PC-3 (cell line): ENCODE measurements at regions not wholly inside any gene's neighbourhood (a gene's known extent, or its start where the extent isn't known, plus 50 kb on each side); places are given as distances from the start of the nearest gene placed in this dataset.

Experiments used
- ATAC-seq: fragments of 200-7000 bp; cut with Tn5 transposase; 2 replicates; pipeline ENCODE4 v1.9.1; 2020; ENCODE audit warnings: mild to moderate bottlenecking, moderate library complexity
- BruUV-seq: library from RNA; stranded (reverse); fragments of 400-500 nt; replicated peaks from 2 replicates; lab custom pipeline; 2021; lab: Mats Ljungman, UMichigan
- CTCF ChIA-PET: fragments of 300-600 bp; sonication (Branson Sonifier 250); formaldehyde crosslinking; loops from one replicate; lab custom pipeline; 2022; ENCODE audit warnings: antibody characterized with exemption; lab: Charles Lee
- POLR2A ChIA-PET: fragments of 300-600 bp; sonication (Branson Sonifier 250); formaldehyde crosslinking; loops from one replicate; lab custom pipeline; 2022; ENCODE audit warnings: antibody characterized with exemption; ENCODE audit not compliant: unreplicated experiment; lab: Charles Lee
- DNase-seq: peaks from one replicate; pipeline ENCODE4 v3.0.0-alpha.2; 2015
- H2AFZ ChIP-seq: fragments of 300-600 bp; sonication (generic); 2 replicates; pipeline ENCODE4 v1.6.0; 2016; ENCODE audit warnings: antibody characterized with exemption, low read length
- H3F3A ChIP-seq: fragments of 300-600 bp; sonication (generic); one replicate; pipeline ENCODE4 v1.6.0; 2017; ENCODE audit warnings: antibody characterized with exemption, low read length, control low read depth, mild to moderate bottlenecking; ENCODE audit not compliant: unreplicated experiment
- H3K27ac ChIP-seq: fragments of 300-600 bp; sonication (generic); 2 replicates; pipeline ENCODE4 v1.5.1; 2016; ENCODE audit warnings: mild to moderate bottlenecking, low read length
- H3K27me3 ChIP-seq: fragments of 300-600 bp; sonication (generic); 2 replicates; pipeline ENCODE4 v1.6.1; 2016; ENCODE audit warnings: low read length, mixed read lengths
- H3K36me3 ChIP-seq: fragments of 300-600 bp; sonication (generic); 2 replicates; pipeline ENCODE4 v1.6.1; 2016; ENCODE audit warnings: low read depth, mixed run types, low read length, mixed read lengths
- H3K4me1 ChIP-seq: fragments of 300-600 bp; sonication (generic); 2 replicates; pipeline ENCODE4 v1.5.1; 2016; ENCODE audit warnings: low read length; ENCODE audit not compliant: insufficient read depth
- H3K4me2 ChIP-seq: fragments of 300-600 bp; sonication (generic); 2 replicates; pipeline ENCODE4 v1.6.0; 2016; ENCODE audit warnings: low read length
- H3K4me3 ChIP-seq: fragments of 300-600 bp; sonication (generic); 2 replicates; pipeline ENCODE4 v1.5.1; 2016; ENCODE audit warnings: mild to moderate bottlenecking, low read length, mixed read lengths
- H3K79me2 ChIP-seq: fragments of 300-600 bp; sonication (generic); 2 replicates; pipeline ENCODE4 v1.6.1; 2017; ENCODE audit warnings: low read length, mixed read lengths
- H3K9ac ChIP-seq: fragments of 300-600 bp; sonication (generic); 2 replicates; pipeline ENCODE4 v1.6.0; 2016; ENCODE audit warnings: mild to moderate bottlenecking, low read length
- H3K9me2 ChIP-seq: fragments of 300-600 bp; sonication (generic); replicated peaks from 2 replicates; pipeline ENCODE4 v1.6.1; 2016; ENCODE audit warnings: mixed run types, low read length, mixed read lengths
- H3K9me3 ChIP-seq: fragments of 300-600 bp; sonication (generic); 2 replicates; pipeline ENCODE4 v1.6.1; 2016; ENCODE audit warnings: low read length, mixed read lengths
- H4K20me1 ChIP-seq: fragments of 300-600 bp; sonication (generic); 2 replicates; pipeline ENCODE4 v1.6.1; 2016; ENCODE audit warnings: low read length, mixed read lengths
- CTCF ChIP-seq: fragments of 300-600 bp; sonication (generic); conservative IDR thresholded peaks from 2 replicates; pipeline ENCODE4 v1.5.1; 2017; ENCODE audit warnings: antibody characterized with exemption, low read depth, mild to moderate bottlenecking, low read length
- EZH2 ChIP-seq: fragments of 300-600 bp; sonication (generic); IDR thresholded peaks from one replicate; pipeline ENCODE4 v1.6.1; 2017; ENCODE audit warnings: antibody characterized with exemption, mild to moderate bottlenecking, low read length; ENCODE audit not compliant: unreplicated experiment
- EZH2phosphoT487 ChIP-seq: fragments of 300-600 bp; sonication (generic); IDR thresholded peaks from 2 replicates; pipeline ENCODE4 v1.6.1; 2018; ENCODE audit warnings: mild to moderate bottlenecking, antibody characterized with exemption, low read length, borderline replicate concordance
- intact Hi-C: fragments of 100-400 bp; cut with micrococcal nuclease; formaldehyde crosslinking; loops from 2 replicates; pipeline ENCODE4 v1.9.0; 2023

- Histone ChIP-seq H3K79me2 (no peaks in the 10 kb centered on the region), H3K4me3 (no peak overlapping the region), H3K9ac (no peak overlapping the region), H3K4me2 (no peak overlapping the region), H3K27me3 (no peaks in the 10 kb centered on the region), H3K9me2 (no peaks in the 10 kb centered on the region), H4K20me1 (no peaks in the 10 kb centered on the region), H3F3A (no peaks in the 10 kb centered on the region), H3K9me3 (no peaks in the 10 kb centered on the region), H3K4me1 (no peaks in the 10 kb centered on the region), H2AFZ (no peak overlapping the region), H3K27ac (no peak overlapping the region), H3K36me3 (no peaks in the 10 kb centered on the region)
- TF ChIP-seq CTCF (no peak), EZH2 (no peak), EZH2phosphoT487 (no peak)
- ATAC-seq (no peak), DNase-seq (no peak)
- ChIA-PET CTCF (no interaction called here), POLR2A (no interaction called here)
- BruUV-seq: no TSS peak
- intact Hi-C loops: no loop called here
Observed at GRCh38 chr2:12596771-12597170, 120.0 kb upstream of the TRIB2 start.

- H4K20me1 ChIP-seq: no peaks in the 10 kb centered on the region
- H3K9me3 ChIP-seq: no peaks in the 10 kb centered on the region
- no peak overlapping the region for H3K4me3 ChIP-seq
- ChIA-PET CTCF (interaction anchor here (0.6 kb wide), 1 partner anchor 160 kb away, joined by 4 read pairs; no protein-coding TSS in a partner anchor), POLR2A (no interaction called here)
- DNase-seq (no peak), ATAC-seq (no peak)
- no peaks in the 10 kb centered on the region for H3K4me1 ChIP-seq
- H3F3A ChIP-seq: no peaks in the 10 kb centered on the region
- H2AFZ ChIP-seq: no peak overlapping the region
- no peaks in the 10 kb centered on the region for H3K36me3 ChIP-seq
- no peaks in the 10 kb centered on the region for H3K27me3 ChIP-seq
- no peak for TF ChIP-seq CTCF
- no peak for TF ChIP-seq EZH2phosphoT487
- no peak for TF ChIP-seq EZH2
- intact Hi-C loops: no loop called here
- no peak overlapping the region for H3K9ac ChIP-seq
- H3K27ac ChIP-seq: no peak overlapping the region
- no peak overlapping the region for H3K4me2 ChIP-seq
- H3K9me2 ChIP-seq: no peaks in the 10 kb centered on the region
- no peaks in the 10 kb centered on the region for H3K79me2 ChIP-seq
- BruUV-seq: no TSS peak
Observed at GRCh38 chr2:12597610-12598009, 119.1 kb upstream of the TRIB2 start.

- no peaks in the 10 kb centered on the region for H3K36me3 ChIP-seq
- no peaks in the 10 kb centered on the region for H3K9me3 ChIP-seq
- ChIA-PET CTCF (no interaction called here), POLR2A (no interaction called here)
- intact Hi-C loops: no loop called here
- H3K9me2 ChIP-seq: no peaks in the 10 kb centered on the region
- no peaks in the 10 kb centered on the region for H4K20me1 ChIP-seq
- ATAC-seq: no peak
- H3K4me1 ChIP-seq: peaks cover 16% of the 10 kb centered on the region
- no peak for TF ChIP-seq CTCF
- no peak for TF ChIP-seq EZH2phosphoT487
- no peak for TF ChIP-seq EZH2
- H3K9ac ChIP-seq: no peak overlapping the region
- no peaks in the 10 kb centered on the region for H3K27me3 ChIP-seq
- no peaks in the 10 kb centered on the region for H3K79me2 ChIP-seq
- H3K27ac ChIP-seq: no peak overlapping the region
- H2AFZ ChIP-seq: no peak overlapping the region
- no peak for DNase-seq
- no peak overlapping the region for H3K4me2 ChIP-seq
- H3K4me3 ChIP-seq: no peak overlapping the region
- BruUV-seq: no TSS peak
- no peaks in the 10 kb centered on the region for H3F3A ChIP-seq
Observed at GRCh38 chr2:12602661-12603060, 114.1 kb upstream of the TRIB2 start.
